Globus pallidus (tissue), 1 donor: ENCODE measurements at regions not wholly inside any gene's neighbourhood (a gene's known extent, or its start where the extent isn't known, plus 50 kb on each side); places are given as distances from the start of the nearest gene placed in this dataset.

Source experiments
- DNase-seq: peaks from one replicate; pipeline ENCODE4 v3.0.0-alpha.2; 2015; ENCODE audit warnings: low spot score

DNA sequence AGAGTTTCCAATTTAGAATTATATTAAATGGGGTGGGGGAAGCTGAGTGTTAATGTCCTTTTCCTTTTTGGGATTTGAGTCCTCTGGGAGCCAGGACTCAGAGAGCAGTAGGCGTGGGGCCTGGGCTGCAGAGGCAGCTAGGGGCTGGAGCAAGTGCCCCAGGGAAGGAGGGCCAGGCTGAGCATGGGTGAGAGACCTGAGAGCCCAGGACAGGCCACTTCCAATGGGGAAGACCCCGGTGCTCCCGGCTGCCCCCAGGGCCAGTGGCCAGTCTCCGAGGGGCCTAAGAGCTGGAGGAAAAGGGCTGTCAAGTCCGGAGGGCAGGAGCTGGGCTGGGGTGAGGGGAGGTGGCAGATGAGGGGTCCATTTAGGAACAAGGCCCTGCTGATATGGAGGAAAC, 371.5 kb downstream of the ZNF536 start:
- no peak for DNase-seq

- no peak for DNase-seq
These were observed 370.8 kb downstream of the ZNF536 start for GRCh38 chr19:30743011-30743410.

DNA sequence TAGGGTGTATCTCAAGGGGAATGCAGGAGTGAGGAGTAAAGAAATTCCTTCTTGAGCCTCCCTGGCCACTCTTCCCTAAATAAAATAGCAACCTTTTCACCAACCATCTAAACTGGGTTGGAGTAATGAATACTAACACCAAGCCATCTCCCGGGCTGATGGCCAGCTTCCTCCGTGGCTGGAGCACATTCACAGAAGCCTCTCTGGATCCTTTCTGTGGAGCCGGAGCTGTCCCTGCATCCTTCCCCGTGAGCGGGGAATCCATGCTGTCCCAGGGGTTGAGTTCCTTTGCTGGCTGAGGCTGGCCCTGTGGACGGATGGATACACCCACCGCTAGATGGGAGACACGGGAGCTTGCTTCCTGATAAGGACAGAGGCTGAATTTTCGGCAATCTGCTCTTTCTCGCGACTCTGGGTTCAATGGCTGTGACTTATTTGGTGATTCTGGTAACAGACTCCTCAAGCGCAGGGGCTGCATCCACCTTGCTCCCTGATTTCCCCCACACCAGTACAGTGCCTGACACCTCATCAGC, 370.3 kb downstream of the ZNF536 start:
- DNase-seq: no peak

GRCh38 chr19:30741566-30741965, 369.4 kb downstream of the ZNF536 start:
- no peak for DNase-seq

DNA sequence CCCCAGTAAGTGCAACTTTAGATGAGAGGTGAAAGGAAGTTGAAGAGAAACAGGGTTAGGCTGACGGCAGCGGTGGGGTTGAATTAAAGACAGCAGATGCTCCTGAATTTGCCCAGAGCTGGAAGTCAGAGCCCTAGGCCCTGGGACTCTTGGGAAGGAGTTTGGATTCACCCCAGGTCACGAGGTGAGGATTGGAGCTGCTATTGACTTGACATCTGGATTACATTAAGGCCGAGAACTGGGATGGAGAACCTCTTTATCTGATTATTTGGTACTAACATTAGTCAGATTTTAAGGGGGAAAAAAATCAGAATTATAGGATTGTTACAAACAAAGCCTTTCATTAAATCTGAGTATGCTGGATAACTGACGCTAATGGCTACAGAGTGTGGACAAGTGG, 367.2 kb downstream of the ZNF536 start:
- DNase-seq: no peak

- no peak for DNase-seq
These were observed 365.9 kb downstream of the ZNF536 start for GRCh38 chr19:30738047-30738446.

DNA sequence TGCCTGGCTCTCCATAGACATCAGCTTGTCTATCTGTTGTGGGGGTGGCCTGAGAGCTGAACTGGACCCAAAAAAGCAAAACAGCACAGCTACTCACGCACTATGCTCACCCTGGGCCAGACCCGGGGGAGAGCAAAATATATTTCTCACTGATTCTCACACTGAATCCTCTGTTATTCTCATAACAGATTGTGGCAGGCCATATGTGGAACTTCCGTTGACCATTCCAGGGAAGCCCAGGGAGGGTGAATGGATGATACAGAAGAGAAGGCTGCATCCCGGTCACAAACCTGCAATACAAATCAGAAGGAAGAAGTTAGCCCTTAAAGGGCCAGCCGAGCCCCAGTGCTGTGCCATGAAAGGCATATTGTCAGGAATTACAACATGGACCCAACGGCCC, 362.5 kb downstream of the ZNF536 start:
- DNase-seq: no peak

DNA sequence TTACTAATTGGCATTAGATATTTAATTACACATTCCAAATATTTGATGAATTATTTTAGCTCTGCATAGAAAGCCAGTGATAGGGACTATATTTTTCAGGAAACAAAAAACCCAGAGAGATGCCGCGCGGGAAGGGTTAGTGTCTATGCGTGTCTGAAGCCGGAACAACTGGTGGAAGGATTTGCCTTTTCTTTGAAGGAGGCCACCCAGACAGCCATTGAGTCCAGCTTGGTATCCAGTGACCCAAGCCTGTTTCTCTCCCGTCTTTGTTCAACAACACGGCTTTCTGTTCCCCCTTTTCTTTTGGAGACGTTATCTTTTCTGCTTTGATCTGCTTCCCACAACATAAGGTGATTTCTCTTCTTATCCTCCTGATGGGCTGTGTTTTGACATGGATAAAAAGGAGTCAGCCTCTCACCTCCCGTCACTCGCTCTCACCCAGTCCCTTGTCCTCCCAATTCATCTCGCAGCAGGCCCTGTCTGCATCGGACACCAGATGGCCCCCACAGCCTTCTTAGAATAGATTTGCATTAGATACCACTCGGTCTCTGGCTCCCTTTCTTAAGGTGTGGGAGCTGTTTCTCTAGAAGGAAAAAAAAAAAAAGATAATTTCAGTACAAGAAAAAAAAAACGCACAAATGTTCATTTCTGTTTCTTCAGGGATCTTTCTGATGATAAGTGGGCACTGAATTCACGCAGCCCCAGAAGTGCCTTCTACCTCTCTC, 361.8 kb downstream of the ZNF536 start:
- peak; percentile 17 for DNase-seq

DNA sequence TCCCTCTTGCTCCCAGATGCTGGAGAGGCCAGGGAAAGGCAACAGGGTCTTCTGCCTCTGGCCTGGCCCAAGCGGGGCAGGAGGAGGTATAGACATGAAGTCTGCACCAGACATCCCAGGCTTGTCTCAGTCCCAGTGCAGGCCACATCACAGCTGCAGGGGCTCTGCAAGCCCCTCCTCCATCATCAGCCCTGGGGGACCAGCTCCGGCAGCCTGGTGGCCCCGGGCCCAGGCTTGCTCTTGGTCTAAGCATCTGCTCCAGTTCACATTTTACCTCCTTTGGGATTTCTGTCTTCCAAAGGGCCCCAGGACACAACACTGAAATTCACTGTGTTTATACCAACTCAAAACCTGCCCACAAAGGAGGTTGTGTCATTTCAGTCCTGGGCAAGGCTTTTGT, 359.4 kb downstream of the ZNF536 start:
- DNase-seq: no peak

DNA sequence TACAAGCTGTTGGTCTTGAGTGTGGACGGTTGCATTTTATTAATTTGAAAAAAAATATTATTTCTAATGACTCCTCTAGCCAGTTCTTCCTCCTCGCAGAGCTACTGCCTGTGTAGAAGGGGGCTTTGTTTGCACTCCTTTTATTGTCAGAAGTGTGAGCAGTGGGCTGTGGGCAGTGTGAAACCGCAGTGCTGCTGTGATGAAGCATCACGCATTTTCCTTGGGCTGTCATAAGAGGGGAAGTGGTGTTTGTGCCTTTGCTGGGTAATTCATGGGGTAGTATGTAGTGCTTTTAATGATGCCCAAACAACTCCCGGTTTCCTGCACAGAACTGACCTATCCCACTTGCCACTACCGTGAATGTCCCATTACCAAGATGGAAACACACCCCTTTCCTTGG, 357.3 kb downstream of the ZNF536 start:
- no peak for DNase-seq

DNA sequence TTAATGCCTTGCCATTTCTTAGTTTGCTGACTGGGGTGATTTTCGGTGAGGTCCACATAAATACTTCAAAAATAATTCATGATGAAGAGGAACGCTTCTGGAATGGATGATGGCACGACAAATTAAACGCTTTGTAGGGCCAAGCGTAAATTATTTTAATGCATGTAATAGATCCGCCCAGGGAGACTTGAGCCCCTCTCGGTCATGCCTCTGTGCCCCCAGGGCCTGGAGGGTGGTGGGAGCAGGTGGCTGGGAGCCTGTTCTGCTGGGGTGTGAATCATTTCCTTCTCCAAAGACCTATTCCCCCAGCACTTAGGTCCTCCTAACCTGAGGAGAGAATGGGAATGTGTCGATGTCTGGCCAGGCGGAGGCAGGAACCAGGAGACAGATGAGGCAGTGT, 350.6 kb downstream of the ZNF536 start:
- DNase-seq: no peak

- no peak for DNase-seq
These were observed 350.0 kb downstream of the ZNF536 start for GRCh38 chr19:30722186-30722585.

GRCh38 chr19:30719999-30720345, 347.8 kb downstream of the ZNF536 start:
- DNase-seq: no peak

GRCh38 chr19:30719189-30719998, 347.2 kb downstream of the ZNF536 start:
- DNase-seq: peak; percentile 24

GRCh38 chr19:30718707-30719106, 346.5 kb downstream of the ZNF536 start:
- no peak for DNase-seq

- DNase-seq: no peak
These were observed 345.8 kb downstream of the ZNF536 start for GRCh38 chr19:30718014-30718413.

GRCh38 chr19:30717381-30717780, 345.2 kb downstream of the ZNF536 start:
- no peak for DNase-seq

DNA sequence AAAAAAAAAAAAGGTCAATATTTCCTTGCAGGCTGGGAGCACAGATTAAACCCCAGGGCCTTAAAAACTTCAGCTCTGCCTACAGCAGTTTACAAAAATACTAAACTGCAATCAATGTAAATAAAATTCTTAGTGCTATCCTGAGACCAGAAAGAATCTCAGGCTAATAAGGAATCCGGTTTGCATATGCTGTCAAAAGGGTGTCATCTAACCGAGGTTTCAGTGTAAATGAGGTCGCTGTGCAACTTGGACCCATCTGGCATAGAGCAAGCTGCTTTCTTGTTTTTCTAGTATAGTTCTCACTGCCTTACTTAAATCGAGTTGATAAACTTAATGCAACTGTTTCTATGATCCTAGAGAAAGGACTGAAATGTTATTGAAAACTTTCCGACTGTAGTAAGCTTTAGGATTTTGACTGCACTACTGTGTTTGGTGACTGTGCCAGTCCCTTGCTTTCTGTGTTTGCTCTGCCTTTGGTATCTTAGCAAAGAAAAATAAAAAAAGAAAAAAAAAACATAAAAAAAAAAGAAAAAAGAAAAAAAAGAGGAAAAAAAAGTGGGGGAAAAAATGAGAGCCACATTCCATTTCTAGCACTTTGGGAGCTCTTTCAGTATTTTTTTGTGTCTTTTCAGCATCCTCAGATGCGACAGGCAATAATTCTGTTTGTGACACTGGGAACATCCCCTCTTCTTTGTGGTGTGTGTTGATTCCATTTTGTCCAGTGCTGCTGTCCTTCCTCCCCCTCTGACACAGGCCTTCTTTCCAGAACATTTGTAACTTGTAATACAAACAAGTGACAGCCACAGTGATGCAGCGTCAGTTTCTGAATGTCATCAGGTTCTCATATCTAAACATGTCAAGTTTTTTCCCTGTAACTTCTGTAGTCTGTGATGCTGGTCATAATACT, 340.5 kb downstream of the ZNF536 start:
- no peak for DNase-seq

GRCh38 chr19:30711826-30712225, 339.6 kb downstream of the ZNF536 start:
- DNase-seq: no peak

DNA sequence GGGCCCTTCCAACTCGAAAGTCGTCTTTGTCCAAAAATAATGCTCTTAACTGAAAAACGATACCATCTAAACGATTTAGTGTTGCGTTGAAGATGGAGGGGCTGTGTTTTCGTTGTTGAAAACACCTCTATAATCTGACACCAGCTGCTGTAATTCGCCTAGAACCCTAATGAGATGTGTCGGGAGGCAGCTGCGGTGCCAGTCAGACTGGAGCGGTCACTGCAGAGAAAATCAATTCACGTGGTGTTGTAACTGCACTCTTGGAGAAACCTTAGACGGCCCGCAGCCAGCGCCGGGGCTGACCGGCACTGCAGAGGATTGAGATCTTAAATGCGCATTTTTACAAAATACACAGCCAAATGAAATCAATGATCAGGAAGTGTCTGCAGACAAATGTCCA, 339.1 kb downstream of the ZNF536 start:
- DNase-seq: no peak

DNA sequence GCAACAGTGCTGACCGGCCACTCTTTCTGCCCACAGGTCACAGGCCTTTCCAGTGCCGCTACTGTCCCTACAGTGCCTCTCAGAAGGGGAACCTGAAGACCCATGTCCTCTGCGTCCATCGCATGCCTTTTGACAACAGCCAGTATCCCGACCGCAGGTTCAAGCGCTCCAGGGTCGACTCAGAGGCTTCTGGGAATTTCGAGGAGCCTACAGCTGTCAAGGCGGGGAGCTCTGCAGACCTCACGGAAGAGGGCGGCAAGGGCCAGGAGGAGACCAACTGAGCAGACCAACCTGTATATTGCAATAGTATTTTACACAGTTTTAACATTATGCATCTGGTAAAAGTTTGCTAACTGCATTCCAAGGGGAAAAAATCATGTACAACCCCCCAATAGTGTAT, 338.5 kb downstream of the ZNF536 start:
- no peak for DNase-seq

DNA sequence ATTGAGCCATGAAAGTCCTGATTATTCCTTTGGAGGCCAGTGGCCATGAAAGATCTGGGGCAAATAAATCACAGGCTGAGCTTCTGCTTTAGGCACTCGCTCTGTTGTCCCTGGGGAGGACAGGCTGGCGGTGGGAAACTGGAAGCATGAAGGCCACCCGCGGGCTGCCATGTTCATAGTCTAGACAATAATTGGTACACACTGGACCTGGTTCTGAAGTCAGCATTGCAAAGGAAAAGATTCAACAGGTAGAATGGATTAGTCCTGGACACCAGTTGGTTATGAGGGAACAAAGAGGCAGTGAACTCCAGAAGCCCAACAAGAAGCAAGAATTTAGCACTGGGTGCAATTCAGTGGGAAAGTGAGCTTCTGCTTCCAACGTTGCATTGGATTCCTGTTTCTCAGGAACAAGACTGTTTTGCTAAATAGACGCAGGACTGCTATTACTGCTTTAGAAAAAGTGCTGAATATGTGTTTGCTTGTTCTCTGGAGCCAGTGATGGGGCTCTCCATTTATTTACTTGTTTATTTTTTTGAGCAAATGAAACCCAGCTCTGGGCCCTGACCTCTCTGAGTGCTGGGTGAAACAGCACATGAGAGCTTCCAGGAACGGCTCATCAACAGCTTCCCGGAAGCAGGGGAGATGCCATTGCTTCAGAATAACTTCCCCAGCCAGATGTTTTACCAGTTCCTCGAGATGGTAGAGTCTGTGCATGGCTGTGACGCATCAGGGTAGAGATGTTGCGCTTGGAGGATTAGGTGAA, 336.4 kb downstream of the ZNF536 start:
- no peak for DNase-seq
